ENCODE measurements at regions not wholly inside any gene's neighbourhood (a gene's known extent, or its start where the extent isn't known, plus 50 kb on each side); places are given as distances from the start of the nearest gene placed in this dataset.
"Not testable (repeated sequence)": the region's sequence is repeated elsewhere in the genome, so short reads cannot be mapped to it uniquely, and the experiment has no call there.

DNA sequence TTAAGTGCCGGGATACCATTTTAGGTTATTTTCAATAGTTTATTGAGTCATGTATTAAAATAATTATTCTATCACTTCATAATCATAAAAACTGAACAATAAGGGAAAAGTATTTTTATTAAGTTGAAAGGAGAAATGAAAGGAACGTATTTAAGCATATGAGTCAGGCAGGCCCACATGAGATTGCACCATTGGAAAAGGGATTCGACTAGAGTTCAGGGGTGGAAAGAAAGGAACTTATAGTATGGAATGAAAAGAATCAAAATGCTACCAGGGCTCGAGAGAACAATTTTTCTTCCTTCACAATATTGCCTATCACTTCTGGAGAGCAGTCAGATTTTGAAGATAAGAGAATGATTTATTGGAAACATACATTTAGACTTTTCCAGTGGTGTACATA, 516.5 kb upstream of the NETO1 start:
- DNase-seq, result no peak

DNA sequence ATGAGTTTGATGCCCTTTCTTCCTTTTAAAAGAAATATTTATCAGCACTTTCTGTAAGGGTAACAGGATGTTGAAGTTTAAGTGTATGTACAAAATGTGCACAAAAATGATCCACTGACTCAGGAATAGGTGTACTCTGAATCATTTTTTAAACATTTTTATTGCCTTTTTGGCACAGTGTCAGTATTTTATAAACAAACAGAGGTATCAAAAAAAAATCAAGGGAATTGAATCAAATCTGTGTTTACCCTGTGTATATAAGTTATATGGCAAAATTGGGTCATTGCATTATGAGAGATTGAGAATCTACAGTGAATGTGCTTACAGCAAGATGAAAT, 513.9 kb upstream of the NETO1 start:
- DNase-seq, result no peak

DNA sequence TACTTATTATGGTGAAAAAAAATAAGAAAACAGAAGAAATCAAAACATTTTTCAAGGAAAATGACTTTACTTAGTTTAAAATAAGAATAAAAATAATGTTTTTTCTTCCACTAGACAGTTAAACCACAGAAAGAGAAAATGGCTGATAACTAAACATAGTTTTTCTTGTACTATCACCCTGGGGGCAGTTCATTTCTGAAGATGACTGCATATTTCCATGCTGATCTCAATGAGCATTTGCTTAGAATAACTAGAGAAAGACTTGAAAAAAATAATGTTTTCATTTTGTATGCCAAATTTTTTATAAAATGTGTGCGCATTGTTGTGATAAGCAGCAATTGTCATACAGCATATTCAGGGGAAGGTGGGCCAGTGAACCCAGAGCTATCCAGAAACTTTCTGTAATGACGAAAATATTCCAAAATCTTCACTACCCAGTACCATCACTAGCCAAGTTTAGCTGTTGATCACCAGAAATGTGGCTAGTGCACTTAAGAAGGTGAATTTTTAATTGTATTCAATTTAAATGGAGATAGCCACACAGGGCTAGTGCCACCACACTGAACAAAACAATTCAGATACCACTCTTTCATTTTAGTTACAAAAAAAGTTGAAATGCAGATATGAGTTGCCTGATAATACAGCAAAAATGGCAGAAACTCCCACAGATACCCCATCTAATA, 513.4 kb upstream of the NETO1 start:
- DNase-seq, result no peak

DNA sequence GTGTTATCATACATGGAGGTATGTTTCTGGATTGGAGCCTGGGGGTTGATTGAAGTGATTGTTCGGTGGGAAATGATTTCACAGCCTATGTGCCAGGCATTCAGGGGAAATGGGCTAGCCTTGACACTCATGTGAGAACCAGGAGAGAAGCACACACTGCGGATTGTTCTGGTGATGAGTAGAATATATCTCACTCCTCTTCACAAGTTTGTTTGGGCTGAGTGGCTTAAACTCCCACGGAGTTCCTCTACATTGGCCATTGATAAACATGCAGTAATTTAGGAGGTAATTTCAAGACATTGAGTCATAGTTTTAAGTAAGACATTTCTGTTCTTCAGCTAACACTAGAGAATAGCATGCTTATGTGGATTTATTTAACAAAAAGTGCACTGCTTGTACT, 498.9 kb upstream of the NETO1 start:
- DNase-seq, result no peak

DNA sequence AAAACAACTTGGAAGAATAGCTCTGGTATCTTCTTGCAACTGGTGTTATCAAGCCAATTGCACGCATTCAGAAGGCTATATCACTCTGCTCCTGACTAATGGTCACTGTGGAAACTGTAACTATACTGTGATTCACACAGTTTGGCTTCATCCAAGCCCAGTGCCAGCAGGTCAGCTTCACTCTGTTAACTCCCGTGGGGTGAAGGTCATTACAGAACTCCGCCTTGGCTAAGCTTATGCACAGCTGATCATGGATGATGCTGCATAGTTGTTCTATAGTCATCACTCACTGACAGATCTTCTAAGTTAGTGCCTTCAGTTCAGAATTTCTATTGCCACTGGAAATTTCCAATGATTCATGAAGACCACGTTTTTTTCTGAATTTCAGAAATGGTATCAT, 497.2 kb upstream of the NETO1 start:
- DNase-seq, result no peak

DNA sequence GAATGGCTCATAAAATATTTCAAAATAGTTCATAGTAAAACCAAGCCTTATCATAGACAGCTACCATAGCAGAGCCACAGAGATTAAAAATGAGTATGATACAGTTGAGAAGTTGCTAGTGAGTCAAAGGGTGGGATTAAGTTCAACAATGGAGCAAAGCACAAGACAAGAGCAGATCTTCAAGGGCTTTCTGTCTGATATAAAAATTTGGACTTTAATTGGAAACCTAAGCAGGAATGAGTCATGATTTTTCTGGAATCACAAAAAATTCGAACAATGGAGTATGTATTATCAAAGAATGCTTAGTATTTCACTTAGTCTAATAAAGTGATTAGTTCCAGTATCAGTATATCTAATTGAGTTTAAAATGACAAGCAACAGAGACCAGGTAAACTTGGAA, 487.3 kb upstream of the NETO1 start:
- DNase-seq, result no peak

DNA sequence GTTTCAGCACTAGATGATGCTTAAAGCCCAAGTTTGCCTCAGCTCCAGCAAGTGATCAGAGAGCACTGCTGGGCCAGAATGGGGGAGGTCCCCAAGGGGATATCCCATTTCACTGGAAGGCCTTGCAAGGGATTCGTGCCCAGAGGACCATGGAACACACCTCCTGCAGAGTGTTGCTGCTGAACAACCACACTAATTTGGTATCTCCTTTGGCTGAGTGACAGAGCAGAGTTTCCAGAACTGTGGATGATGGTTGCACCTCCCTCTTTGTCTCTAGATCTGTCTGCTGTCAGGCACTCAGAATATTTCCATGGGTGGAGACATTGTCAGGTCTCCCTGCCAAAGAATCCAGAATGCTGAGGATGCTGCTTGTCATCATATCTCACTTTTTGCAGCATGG, 484.8 kb upstream of the NETO1 start:
- no peak for DNase-seq

DNA sequence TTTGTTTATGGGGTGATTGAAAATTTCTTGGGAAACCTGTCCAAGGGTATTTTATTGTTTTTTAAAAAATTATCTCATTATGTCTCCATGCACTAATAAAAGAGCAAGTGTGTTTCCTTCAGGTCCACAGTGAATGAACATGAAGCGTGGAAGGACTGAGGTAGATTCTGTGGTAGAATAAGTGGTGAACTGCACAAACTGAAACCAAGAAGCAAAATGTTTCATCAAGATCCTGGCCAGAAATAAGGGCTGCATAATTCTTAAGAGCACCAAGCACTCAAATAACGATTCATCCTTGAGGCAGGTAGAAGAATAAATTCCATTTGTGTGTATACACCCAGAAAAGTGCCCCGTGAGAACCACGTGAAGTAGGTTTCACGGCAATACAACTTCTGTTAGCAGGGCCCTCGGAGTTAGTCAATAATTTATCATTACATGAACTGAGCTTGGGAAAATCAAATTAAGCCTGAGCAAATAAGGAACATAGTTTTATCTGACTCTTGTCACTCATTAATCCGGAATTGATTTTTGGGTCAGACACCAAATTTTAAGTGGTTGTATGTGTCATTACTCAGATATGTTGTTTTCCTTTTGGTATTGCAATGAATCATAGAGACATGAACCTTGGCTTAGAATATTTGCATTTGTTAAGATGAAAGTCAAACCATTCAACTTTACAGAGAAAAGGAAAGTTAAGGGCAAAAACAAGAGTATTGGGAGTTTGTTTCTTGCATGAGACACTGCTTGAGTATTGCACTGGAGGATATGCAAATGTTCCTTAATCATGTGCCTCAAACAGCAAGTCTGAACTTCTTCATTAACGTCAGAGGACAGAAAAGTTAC, 472.6 kb upstream of the NETO1 start:
- DNase-seq, result no peak

DNA sequence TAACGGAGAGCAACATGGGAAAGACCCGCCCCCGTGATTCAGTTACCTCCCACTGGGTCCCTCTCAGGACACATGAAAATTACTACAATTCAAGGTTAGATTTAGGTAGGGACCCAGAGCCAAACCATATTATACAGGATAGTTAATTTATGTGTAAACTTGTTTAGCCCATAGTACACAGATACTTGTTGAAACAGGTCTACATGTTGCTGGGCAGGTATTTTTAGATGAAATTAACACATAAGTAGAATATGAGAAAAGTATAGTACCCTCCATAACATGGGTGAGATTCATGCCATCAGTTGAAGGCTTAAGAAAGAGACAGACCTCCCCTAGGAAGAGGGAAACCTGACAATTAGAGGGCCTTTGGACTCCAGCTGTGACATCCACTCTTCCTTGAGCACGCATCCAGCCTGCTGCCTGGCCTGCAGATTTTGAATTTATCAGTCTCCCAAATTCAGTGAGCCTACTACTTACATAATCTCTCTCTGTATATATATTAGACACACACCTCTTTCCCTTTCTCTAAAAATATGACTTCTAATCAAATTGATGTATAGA, 463.5 kb upstream of the NETO1 start:
- no peak for DNase-seq

DNA sequence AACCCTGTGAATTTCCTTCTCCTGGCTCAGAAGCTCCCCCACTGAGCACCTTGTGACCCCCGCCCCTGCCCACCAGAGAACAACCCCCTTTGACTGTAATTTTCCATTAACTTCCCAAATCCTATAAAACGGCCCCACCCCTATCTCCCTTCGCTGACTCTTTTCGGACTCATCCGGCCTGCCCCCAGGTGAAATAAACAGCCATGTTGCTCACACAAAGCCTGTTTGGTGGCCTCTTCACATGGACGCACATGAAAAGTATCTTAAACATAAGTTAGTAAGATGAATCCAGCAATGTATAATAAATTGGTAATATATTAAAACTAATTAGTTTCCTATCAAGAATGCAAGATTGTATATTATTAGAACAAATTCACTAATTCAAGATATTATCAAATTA, 462.3 kb upstream of the NETO1 start:
- DNase-seq, result not testable (repeated sequence)

DNA sequence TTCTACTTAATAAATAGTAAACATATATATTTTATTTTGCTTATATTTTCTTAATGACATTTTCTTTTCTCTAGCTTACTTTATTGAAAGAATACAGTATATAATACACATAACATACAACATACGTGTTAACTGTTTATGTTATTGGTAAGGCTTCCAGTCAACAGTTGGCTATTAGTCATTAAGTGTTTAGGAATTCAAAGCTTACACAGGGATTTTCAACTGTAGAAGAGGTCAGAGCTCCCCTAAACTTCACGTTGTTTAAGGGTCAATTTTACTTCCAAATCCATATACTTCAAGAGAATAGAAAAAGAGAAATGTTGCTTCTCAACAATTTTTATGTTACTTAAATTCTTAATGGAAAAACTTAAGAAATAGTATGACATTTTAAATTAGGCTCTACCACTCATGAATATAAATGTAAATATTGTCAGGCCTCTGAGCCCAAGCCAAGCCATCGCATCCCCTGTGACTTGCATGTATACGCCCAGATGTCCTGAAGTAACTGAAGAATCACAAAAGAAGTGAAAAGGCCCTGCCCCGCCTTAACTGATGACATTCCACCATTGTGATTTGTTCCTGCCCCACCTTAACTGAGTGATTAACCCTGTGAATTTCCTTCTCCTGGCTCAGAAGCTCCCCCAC, 456.5 kb upstream of the NETO1 start:
- DNase-seq, result not testable (repeated sequence)

DNA sequence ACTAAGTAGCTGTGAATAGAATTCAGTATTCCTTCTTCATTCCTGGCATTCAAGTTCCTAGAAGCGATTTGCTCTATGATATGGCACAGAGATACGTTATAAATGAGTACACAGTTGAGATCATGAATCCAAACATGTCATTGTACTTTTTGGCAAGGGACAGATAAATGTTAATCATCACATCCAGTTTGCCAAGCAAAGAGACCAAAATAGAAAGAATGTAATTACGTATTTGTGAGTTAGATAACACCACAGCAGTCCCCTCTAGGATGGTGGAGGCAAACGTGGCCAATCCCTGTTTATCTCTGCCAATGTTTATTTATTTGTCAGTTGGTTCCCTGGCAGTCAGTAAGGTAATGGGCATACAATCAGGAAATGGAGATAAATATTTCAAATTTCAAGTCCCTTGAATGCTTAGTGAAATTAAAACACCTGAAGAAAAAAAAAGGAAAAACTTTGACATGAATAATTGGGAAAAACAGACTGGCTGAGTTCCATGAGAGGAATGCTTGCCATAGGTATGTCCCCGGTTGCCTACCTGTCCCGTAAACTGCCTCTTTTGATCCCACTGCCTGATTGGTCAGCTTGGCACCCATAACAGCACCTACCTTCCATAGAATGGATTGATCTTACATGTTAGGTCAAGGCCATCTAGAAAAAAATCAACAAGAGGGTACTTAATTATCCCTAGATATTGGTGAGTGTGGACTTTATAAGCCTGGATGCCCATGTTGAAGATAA, 451.1 kb upstream of the NETO1 start:
- no peak for DNase-seq

DNA sequence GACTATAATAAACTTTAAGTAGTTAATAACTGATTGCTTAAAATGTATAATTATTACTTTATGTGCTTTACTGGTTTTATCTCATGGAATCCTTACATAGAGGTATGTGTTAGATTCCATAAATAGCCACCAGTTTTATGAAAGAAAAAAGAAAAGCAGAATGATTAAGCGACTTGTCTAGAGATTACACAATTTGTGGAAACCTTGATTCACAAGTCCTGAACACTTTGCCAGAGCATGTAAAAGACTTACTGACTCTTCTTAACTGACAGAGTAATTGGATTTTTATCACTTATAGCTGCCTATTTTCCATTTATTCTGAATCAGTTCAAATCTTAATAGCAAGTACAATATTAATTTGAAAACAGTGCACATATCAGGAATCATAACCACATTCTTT, 448.7 kb upstream of the NETO1 start:
- DNase-seq, result no peak

DNA sequence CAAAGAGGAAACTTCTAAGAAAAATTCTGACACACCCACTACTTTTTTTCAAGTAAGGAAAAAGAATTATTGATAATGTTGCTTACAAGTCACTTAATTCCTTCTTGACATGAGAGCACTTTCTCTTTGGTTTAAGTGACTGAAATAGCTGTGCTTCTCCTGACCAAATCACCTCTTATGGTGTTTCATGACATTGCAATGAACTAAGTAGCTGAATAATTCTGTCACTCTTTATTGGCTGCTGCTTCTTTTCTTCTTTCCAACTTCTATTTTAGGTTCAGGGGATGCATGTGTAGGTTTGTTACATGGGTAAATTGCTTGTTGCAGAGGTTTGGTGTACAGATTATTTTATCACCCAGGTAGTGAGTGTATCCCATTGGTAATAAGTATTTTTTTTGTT, 447.6 kb upstream of the NETO1 start:
- DNase-seq, result no peak

DNA sequence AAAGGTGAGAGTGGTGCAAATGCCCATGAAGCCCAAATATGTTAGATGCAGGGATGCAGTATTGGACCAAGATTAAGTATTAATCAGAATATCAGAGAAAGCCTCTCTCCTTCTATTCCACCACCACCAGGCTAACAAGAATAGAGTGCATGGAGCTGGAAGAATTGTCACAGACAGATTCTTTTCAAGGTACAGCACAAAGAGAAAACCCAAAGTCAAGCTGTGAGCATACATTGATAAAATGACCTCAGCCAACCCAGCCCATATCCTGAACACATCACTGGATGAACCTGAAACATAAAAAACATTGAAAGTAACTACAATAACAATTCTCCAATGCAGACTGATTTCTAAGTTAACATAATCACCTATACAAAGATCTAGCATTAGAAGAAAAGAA, 445.7 kb upstream of the NETO1 start:
- no peak for DNase-seq

DNA sequence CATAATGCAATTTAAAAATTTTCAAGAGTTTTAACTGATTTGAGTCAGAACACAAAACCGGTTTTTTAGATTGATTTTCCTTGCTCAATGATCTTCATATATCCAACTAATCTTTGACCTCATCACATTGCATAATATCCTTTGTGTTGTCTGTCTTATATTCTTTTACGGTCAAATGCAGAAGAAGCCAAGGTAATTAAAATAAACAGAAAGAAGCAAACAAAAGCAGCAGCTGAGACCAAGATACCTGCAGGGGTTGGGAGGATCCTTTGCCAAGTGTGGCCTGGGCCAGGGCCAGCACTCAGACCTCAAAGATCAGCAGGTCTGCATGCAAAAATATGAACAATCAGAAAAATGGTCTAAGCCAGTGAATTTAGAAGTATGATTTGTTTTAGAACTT, 428.9 kb upstream of the NETO1 start:
- no peak for DNase-seq

DNA sequence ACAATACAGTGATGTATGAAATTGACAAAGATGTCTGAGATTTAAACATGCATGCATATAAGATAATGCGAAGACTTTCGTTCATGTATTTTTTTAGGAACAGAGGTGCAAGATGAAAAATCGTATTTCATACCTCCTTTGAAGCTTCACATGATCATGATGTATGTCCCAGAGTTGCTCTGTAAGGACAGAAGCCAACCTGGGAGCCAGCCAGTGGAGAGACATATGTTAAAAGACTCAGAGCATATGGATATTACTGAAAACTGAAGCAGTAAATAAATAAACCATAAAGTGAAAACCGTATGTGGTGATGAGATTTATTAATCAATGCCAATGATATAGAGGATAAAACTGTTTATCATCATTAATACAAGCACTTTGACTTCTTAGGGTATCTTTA, 424.4 kb upstream of the NETO1 start:
- no peak for DNase-seq

DNA sequence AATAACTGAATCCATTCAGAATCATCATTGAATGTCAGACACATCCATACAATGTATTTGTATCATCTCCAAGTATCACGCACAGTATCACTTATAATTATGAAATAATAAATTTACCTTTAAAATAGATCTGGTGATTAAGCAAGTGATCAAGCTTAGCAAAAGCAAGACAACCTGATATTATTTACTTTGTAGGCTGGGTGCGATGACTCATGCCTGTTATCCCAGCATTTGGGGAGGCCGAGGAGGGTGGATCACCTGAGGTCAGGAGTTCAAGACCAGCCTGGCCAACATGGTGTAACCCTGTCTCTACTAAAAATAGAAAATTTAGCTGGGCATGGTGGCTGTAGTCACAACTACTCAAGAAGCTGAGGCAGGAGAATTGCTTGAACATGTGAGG, 421.0 kb upstream of the NETO1 start:
- DNase-seq, result no peak

DNA sequence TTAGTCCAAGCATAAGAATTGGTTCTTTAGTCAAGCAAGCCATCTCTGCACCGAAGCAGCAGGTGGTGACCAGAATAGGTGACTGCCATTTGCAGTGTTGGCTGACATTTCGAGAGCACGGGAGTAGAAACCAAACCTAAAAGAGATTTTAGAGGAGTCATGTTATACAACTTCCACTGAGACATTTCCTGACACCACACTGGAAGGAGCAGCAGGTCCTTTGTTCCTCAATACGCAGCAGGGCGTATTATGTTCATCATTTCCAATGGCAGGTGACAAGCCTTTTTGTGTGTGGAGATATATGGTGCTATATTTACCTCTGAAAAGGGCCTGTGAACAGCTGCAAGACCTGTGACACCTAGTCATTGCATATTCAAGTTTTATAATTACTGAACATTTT, 418.8 kb upstream of the NETO1 start:
- DNase-seq, result peak; percentile 65

DNA sequence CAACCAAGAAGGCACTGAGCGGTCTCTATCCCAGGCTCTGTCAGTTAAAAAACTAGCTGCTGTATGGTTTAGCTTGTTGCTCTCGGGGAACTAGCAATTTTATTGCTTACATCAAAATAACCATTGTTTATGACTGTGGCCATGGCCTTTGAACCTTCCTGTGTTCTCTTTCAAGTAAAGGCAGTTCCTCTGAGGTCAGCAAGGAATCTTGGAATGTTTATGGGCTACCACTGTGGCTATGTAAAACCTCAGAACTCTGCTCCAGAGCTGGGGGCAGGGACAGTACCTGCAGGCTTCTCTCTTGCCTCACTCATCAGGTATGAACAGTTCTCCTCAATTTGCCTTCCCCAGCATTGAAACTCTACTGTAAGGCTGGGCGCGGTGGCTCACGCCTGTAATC, 416.0 kb upstream of the NETO1 start:
- no peak for DNase-seq

DNA sequence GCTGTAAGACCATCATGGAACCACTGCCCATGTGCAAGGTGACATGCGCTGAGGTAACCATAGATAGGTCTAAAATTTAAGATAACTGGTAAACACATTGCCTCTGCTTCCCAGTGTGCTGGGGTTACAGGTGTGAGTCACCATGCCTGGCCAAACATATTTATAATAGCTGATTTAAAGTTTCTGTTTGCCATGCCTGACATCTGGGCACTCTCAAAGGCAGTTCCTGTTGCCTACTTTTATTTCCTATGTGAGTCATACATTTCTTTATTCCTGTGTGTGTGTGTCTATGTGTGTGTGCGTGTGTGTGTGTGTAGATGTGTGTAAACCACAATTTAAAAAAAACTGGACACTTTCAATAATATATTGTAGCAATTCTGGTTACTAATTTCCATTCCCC, 415.2 kb upstream of the NETO1 start:
- DNase-seq, result no peak

DNA sequence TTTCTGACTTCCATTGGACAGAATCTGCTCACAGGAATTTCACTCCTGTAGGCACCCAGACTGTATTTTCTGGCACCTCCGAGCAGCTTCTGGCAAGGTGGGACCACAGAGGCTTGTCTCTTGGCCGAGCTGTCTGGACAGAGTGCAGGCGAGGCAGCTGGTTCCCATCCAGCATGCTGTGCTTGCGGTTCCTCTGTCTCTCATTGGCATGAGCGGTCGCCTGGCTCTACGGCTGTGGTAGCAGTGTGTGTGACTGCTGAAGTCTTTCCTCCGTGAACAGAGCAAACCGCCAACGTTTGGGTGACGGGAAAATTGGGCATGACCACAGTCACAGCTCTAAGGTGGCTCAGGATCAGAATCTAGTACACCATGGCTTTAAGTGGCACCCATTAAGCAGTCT, 411.7 kb upstream of the NETO1 start:
- peak; percentile 89 for DNase-seq
